ENCODE measurements at regions not wholly inside any gene's neighbourhood (a gene's known extent, or its start where the extent isn't known, plus 50 kb on each side); places are given as distances from the start of the nearest gene placed in this dataset.

- Histone ChIP-seq H3K79me1 (ENCODE audit: insufficient read depth, low read depth, low read length, poor library complexity, severe bottlenecking) (no peaks in the 10 kb centered on the region), H3T11ph (ENCODE audit: low read length) (no peak overlapping the region), H3K9me3 (ENCODE audit: control insufficient read depth, low read depth, low read length) (no peaks in the 10 kb centered on the region), H3K56ac (ENCODE audit: insufficient read length, low read depth, low read length) (no peak overlapping the region), H3K4ac (ENCODE audit: low read depth, low read length) (no peak overlapping the region), H3K27ac (ENCODE audit: insufficient read length, low read depth, low read length) (no peak overlapping the region), H3K4me2 (ENCODE audit: insufficient read depth, insufficient read length, low read length) (no peak overlapping the region), H3K14ac (ENCODE audit: insufficient read depth, low read length) (no peak overlapping the region), H3K27me3 (ENCODE audit: insufficient read depth, low read length) (no peaks in the 10 kb centered on the region), H3K23ac (ENCODE audit: insufficient read length, low read depth, low read length) (no peak overlapping the region), H3K18ac (ENCODE audit: insufficient read length, low read depth, low read length) (no peak overlapping the region), H3K4me1 (ENCODE audit: insufficient read depth, low read length) (no peaks in the 10 kb centered on the region), H2BK15ac (ENCODE audit: low read depth, low read length) (no peak overlapping the region), H4K20me1 (ENCODE audit: control insufficient read depth, insufficient read depth, insufficient read length) (no peaks in the 10 kb centered on the region), H3K79me2 (ENCODE audit: insufficient read depth, low read length) (no peaks in the 10 kb centered on the region), H2BK5ac (ENCODE audit: insufficient read length, low read length) (no peak overlapping the region), H3K9ac (ENCODE audit: extremely low read depth, insufficient read length, low read length) (no peak overlapping the region), H4K5ac (ENCODE audit: insufficient read length, low read depth, low read length) (no peak overlapping the region), H4K91ac (ENCODE audit: insufficient read length, low read depth, low read length) (no peak overlapping the region), H3K23me2 (ENCODE audit: insufficient read length, low read depth, low read length, poor library complexity, severe bottlenecking) (no peaks in the 10 kb centered on the region), H4K8ac (replicated peaks; ENCODE audit: insufficient read length, low read depth, low read length) (no peak overlapping the region), H2BK12ac (ENCODE audit: insufficient read length, low read depth, low read length) (no peak overlapping the region), H2AFZ (ENCODE audit: low read length) (no peak overlapping the region), H2BK20ac (ENCODE audit: low read depth, low read length, poor library complexity, severe bottlenecking) (no peak overlapping the region), H2BK120ac (ENCODE audit: low read depth, low read length, poor library complexity, severe bottlenecking) (no peak overlapping the region), H2AK5ac (ENCODE audit: insufficient read length, low read length) (no peak overlapping the region)
- no peaks in the 10 kb centered on the region for H3K4me1 Mint-ChIP-seq
- H3K27me3 Mint-ChIP-seq (ENCODE audit: low read depth) = no peaks in the 10 kb centered on the region
- H3K36me3 Mint-ChIP-seq (ENCODE audit: insufficient read depth in 1 of 3, low read depth in 3 of 3) = no peaks in the 10 kb centered on the region
- DNase-seq = no peak
- TF ChIP-seq CTCF (conservative IDR thresholded peaks at IDR 0.05) = no peak
- no peak overlapping the region for H3K27ac Mint-ChIP-seq
- H3K9me3 Mint-ChIP-seq = peaks cover 0 to 2% of the 10 kb centered on the region in 2 experiments; a peak in 1 of 5 replicates
- no CpG with 5 or more reads among the region's 2 CpGs for WGBS (ENCODE audit: extremely low coverage, insufficient read length, low lambda C conversion rate)
- H3K4me3 Mint-ChIP-seq = no peak overlapping the region
These were observed 155.7 kb upstream of the ATXN7L3B start for GRCh38 chr12:74381958-74382357.

All from H9 (cell line).